SK-N-SH treated with all-trans-retinoic acid at 6 μM for 48 hours (cell line): ENCODE measurements at regions not wholly inside any gene's neighbourhood (a gene's known extent, or its start where the extent isn't known, plus 50 kb on each side); places are given as distances from the start of the nearest gene placed in this dataset.

Experiments used
- ATAC-seq: fragments of 200-7000 bp; cut with Tn5 transposase; 3 replicates; pipeline ENCODE4 v1.9.1; 2020; ENCODE audit warnings: mild to moderate bottlenecking, moderate library complexity
- ARNTL ChIP-seq: fragments of 450-650 bp; formaldehyde crosslinking; IDR thresholded peaks from 2 replicates; pipeline ENCODE4 v1.5.0; 2020; ENCODE audit warnings: low read depth, mild to moderate bottlenecking, moderate library complexity, borderline replicate concordance
- BACH2 ChIP-seq: fragments of 250-450 bp; sonication (Bioruptor Pico); IDR thresholded peaks from 2 replicates; pipeline ENCODE4 v1.9.0; 2021; ENCODE audit warnings: mild to moderate bottlenecking, borderline replicate concordance
- CSDC2 ChIP-seq: fragments of 250-450 bp; sonication (Bioruptor Pico); IDR thresholded peaks from 2 replicates; pipeline ENCODE4 v1.5.0; 2020; ENCODE audit warnings: mild to moderate bottlenecking, moderate library complexity
- ESRRG ChIP-seq: fragments of 250-450 bp; sonication (Bioruptor Pico); IDR thresholded peaks from 2 replicates; pipeline ENCODE4 v1.6.1; 2021; ENCODE audit warnings: mild to moderate bottlenecking
- GLIS3 ChIP-seq: fragments of 250-450 bp; sonication (Bioruptor Pico); IDR thresholded peaks from 2 replicates; pipeline ENCODE4 v1.5.0; 2020; ENCODE audit warnings: mild to moderate bottlenecking, moderate library complexity
- PPARA ChIP-seq: fragments of 250-450 bp; sonication (Bioruptor Pico); IDR thresholded peaks from 2 replicates; pipeline ENCODE4 v1.5.0; 2020; ENCODE audit warnings: mild to moderate bottlenecking, borderline replicate concordance
- RARB ChIP-seq: fragments of 250-450 bp; sonication (Bioruptor Pico); IDR thresholded peaks from 2 replicates; pipeline ENCODE4 v1.8.0; 2021; ENCODE audit warnings: mild to moderate bottlenecking, moderate library complexity
- SNAI2 ChIP-seq: fragments of 250-450 bp; sonication (Bioruptor Pico); IDR thresholded peaks from 2 replicates; pipeline ENCODE4 v1.5.0; 2020; ENCODE audit warnings: mild to moderate bottlenecking, moderate library complexity
- TCF4 ChIP-seq: fragments of 250-450 bp; sonication (Bioruptor Pico); IDR thresholded peaks from 2 replicates; pipeline ENCODE4 v1.8.0; 2021; ENCODE audit warnings: mild to moderate bottlenecking, moderate library complexity, borderline replicate concordance
- TOX ChIP-seq: fragments of 250-450 bp; sonication (Bioruptor Pico); IDR thresholded peaks from 2 replicates; pipeline ENCODE4 v1.8.0; 2021; ENCODE audit warnings: mild to moderate bottlenecking, moderate library complexity, borderline replicate concordance
- ZC3H10 ChIP-seq: fragments of 250-450 bp; sonication (Bioruptor Pico); IDR thresholded peaks from 2 replicates; pipeline ENCODE4 v1.5.1; 2021; ENCODE audit warnings: mild to moderate bottlenecking, moderate library complexity
- ZFP3 ChIP-seq: fragments of 250-450 bp; sonication (Bioruptor Pico); IDR thresholded peaks from 2 replicates; pipeline ENCODE4 v1.5.0; 2020; ENCODE audit warnings: mild to moderate bottlenecking, moderate library complexity
- ZFP30 ChIP-seq: fragments of 450-650 bp; formaldehyde crosslinking; IDR thresholded peaks from 2 replicates; pipeline ENCODE4 v1.5.0; 2022; ENCODE audit warnings: mild to moderate bottlenecking, moderate library complexity
- ZNF565 ChIP-seq: fragments of 450-650 bp; formaldehyde crosslinking; conservative IDR thresholded peaks from 2 replicates; pipeline ENCODE4 v1.5.0; 2020; ENCODE audit warnings: low read depth, mild to moderate bottlenecking, moderate library complexity
- ZNF70 ChIP-seq: fragments of 450-650 bp; formaldehyde crosslinking; IDR thresholded peaks from 2 replicates; pipeline ENCODE4 v1.5.0; 2020; ENCODE audit warnings: mild to moderate bottlenecking, moderate library complexity
- ZNF8 ChIP-seq: fragments of 450-650 bp; formaldehyde crosslinking; IDR thresholded peaks from 2 replicates; pipeline ENCODE4 v1.5.0; 2020; ENCODE audit warnings: mild to moderate bottlenecking, moderate library complexity
- TF ChIP-seq, protein P1 (sequence below): fragments of 250-450 bp; sonication (Bioruptor Pico); IDR thresholded peaks from 2 replicates; pipeline ENCODE4 v1.5.1; 2020; ENCODE audit warnings: low read depth, mild to moderate bottlenecking, moderate library complexity
- TF ChIP-seq, protein P2 (sequence below): fragments of 250-450 bp; sonication (Bioruptor Pico); IDR thresholded peaks from 2 replicates; pipeline ENCODE4 v1.8.0; 2020; ENCODE audit warnings: mild to moderate bottlenecking, moderate library complexity, borderline replicate concordance

DNA sequence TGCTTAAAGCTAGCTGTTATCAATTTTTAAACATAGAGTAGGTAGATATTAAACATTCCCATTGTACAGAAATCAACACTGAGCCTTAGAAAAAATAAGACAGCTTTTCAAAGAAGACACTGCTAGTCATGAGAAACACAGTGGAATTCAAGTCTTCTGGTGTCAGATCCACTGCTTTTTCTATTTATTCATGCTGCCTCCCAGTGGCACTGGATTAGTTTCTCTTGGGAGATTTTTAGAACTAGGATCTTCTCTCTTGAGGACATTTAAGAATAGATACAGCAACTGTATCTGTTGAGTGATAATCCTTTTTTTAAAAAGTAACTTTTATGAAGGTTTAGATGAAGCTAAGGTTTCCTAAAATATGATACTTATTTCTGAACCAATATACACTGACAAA, 1635.4 kb upstream of the C9orf72 start (continued):
- TF ChIP-seq, protein P1, sequence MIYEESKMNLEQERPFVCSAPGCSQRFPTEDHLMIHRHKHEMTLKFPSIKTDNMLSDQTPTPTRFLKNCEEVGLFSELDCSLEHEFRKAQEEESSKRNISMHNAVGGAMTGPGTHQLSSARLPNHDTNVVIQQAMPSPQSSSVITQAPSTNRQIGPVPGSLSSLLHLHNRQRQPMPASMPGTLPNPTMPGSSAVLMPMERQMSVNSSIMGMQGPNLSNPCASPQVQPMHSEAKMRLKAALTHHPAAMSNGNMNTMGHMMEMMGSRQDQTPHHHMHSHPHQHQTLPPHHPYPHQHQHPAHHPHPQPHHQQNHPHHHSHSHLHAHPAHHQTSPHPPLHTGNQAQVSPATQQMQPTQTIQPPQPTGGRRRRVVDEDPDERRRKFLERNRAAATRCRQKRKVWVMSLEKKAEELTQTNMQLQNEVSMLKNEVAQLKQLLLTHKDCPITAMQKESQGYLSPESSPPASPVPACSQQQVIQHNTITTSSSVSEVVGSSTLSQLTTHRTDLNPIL (CRISPR knock-in tag) = no peak
- TF ChIP-seq TOX (CRISPR knock-in tag) = no peak
- TF ChIP-seq, protein P2, sequence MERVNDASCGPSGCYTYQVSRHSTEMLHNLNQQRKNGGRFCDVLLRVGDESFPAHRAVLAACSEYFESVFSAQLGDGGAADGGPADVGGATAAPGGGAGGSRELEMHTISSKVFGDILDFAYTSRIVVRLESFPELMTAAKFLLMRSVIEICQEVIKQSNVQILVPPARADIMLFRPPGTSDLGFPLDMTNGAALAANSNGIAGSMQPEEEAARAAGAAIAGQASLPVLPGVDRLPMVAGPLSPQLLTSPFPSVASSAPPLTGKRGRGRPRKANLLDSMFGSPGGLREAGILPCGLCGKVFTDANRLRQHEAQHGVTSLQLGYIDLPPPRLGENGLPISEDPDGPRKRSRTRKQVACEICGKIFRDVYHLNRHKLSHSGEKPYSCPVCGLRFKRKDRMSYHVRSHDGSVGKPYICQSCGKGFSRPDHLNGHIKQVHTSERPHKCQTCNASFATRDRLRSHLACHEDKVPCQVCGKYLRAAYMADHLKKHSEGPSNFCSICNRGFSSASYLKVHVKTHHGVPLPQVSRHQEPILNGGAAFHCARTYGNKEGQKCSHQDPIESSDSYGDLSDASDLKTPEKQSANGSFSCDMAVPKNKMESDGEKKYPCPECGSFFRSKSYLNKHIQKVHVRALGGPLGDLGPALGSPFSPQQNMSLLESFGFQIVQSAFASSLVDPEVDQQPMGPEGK (CRISPR knock-in tag) = no peak

DNA sequence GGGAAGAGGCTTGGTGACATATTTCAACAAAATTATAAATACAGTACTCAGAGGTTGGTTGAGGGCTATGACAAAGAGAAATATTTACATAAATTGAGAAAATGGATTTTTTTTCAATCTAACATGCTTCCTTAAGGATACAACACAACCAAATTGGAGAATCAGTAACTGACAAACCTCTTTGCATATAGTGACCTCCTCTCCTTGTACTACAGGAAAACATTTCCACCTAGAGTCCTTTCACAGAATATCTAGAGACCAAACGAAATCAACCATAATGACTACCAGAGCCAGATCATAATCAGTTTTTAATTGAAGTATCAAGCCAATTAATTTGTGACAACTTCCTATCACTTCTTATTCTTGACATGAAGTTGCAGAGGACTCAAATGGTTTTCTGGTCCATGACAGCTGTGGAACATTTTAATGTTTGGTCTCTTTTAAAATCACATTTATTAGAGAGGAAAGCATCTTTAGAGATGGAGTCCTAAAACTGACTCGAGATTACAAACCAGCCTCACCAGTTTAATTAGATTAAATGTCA, 1636.5 kb upstream of the C9orf72 start:
- TF ChIP-seq GLIS3 (CRISPR knock-in tag) (no peak), ZC3H10 (CRISPR knock-in tag) (no peak), PPARA (CRISPR knock-in tag) (no peak), ZNF8 (CRISPR knock-in tag) (no peak), ZNF70 (CRISPR knock-in tag) (no peak), TOX (CRISPR knock-in tag) (no peak), ZNF565 (no peak), RARB (CRISPR knock-in tag) (no peak), ZFP30 (CRISPR knock-in tag) (no peak), TCF4 (CRISPR knock-in tag) (no peak), ZFP3 (CRISPR knock-in tag) (no peak)
- TF ChIP-seq, protein P2 (CRISPR knock-in tag) = no peak
- ATAC-seq = no peak

- ATAC-seq = no peak
- no peak for TF ChIP-seq ESRRG (CRISPR knock-in tag)
- TF ChIP-seq ZNF8 (CRISPR knock-in tag) = peak; percentile 60; the same call in 1 of the 2 replicates
- TF ChIP-seq, all 23 proteins: peak for 1
Measured at GRCh38 chr9:29211003-29211579, 1637.8 kb upstream of the C9orf72 start.

DNA sequence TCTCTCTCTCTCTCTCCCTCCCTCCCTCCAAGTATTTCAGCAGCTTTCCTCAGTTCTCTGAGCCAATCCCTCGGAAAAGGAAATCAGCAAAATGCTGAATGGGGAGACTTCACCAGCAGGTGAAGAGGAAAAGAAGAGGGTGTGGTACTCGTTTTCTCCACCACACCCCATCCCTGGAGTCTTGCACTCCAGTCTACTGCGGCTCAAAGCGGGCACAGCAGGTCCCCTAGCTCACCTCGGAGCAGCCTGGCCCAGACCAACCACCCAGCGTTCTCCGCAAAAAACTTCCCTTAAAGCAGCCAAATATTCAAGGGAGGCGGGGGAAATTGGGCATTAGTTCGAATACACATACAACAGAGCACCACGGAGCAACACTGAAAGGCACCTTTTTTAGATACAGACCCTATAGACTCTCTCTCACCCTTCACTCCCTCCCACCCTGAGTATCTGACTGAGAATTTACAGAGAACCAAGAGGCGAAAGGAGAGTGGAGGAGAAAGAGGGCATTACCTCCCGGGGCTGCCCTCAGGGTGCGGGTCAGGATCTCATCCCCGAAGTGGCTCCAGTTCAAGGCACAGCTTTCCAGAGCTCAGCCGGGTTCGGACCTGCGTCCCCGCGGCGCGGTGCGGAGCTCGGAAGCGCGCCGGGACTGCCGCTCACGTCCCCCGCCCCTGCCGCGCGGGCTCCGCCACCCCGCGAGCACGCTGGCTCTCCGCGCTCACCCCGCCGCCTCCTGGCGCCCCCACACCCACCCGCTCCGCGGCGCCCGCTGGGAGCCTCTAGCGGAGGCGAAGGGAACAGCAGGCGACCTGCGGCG, 1638.5 kb upstream of the C9orf72 start:
- peak; percentile 38 for ATAC-seq
- no peak for TF ChIP-seq ZNF70 (CRISPR knock-in tag)
- TF ChIP-seq ARNTL (CRISPR knock-in tag) = no peak
- TF ChIP-seq BACH2 (CRISPR knock-in tag) = no peak
- TF ChIP-seq RARB (CRISPR knock-in tag) = no peak
- no peak for TF ChIP-seq CSDC2
- TF ChIP-seq SNAI2 = no peak
- TF ChIP-seq, all 23 proteins: peak for 0

DNA sequence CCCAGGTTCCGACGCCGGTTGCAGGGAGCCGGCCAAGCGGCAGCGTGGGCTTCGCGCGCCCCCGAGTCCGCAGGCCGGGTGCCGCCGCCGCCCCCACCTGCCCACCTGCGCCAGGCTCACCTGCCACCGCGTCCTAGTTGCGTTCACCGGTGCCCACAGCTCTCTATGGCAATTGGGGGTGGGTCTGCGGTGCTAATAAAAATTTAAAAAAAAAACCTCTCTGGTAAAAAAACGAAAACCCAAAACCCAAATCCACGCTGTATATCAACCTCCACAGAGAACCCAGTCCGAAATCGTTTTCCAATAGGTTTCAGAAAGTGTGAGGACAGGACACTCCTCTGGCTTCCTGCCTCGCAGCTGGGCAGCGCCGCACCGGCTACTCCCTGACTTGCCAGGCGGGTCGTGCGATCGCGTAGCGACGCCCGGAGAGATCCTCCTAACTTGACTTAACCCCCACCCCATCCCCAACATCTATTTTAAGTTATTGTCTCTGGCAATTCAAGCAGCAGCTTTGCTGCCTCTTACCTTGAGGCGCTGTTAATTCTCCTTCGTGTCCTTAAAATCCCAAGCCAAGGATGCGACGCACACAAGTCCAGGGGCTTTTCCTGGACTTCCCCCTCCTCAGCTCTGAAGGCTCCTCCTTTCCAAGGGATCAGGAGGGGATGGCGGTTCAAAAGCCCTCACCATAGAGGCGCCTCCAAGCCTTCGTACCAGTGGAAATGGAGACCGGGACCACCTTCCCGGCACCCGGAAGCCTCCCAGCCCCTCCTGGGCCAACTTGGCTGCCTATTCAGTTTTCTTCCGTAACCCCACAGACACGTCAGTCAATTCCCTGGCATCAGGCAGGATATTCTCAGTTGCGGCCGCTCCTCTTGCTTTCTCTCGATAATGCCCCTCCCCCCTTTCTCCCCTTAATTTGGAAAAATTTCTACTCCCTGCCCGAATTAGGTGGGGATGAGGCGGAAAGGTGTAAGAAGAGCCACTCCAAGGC, 1639.4 kb upstream of the C9orf72 start:
- no peak for TF ChIP-seq ZFP30 (CRISPR knock-in tag)
- TF ChIP-seq ZFP3 (CRISPR knock-in tag) = no peak
- peak; percentile 18 for ATAC-seq
